Esophagus squamous epithelium (tissue), 5 donors: ENCODE measurements at regions not wholly inside any gene's neighbourhood (a gene's known extent, or its start where the extent isn't known, plus 50 kb on each side); places are given as distances from the start of the nearest gene placed in this dataset.

ENCODE experiments used
- DNase-seq: peaks from one replicate; lab custom pipeline; 2025; lab: John Stamatoyannopoulos, UW
- H3K27ac ChIP-seq, 4 donors: fragments of 200-600 bp; sonication (generic); one replicate each; pipeline ENCODE4 v1.5.1; 2016 to 2019; ENCODE audit warnings: mild to moderate bottlenecking in 1 of 4
- H3K27me3 ChIP-seq, 4 donors: fragments of 200-600 bp; sonication (generic); 1 replicate in 3 of 4; 2 replicates in 1 of 4; pipeline versions ENCODE4 v1.5.1 to v1.6.0; 2017 to 2021; ENCODE audit warnings: antibody characterized with exemption in 1 of 4
- H3K36me3 ChIP-seq, 3 donors: fragments of 200-600 bp; sonication (generic); one replicate each; pipeline ENCODE4 v1.5.1; 2016 to 2019
- H3K4me1 ChIP-seq, 3 donors: fragments of 200-600 bp; sonication (generic); one replicate each; pipeline ENCODE4 v1.5.1; 2017 to 2019
- H3K4me3 ChIP-seq, 4 donors: fragments of 200-600 bp; sonication (generic); 1 replicate in 3 of 4; 2 replicates in 1 of 4; pipeline ENCODE4 v1.5.1; 2016 to 2019; ENCODE audit warnings: mild to moderate bottlenecking in 2 of 4, moderate library complexity in 1 of 4
- H3K9me3 ChIP-seq, 3 donors: fragments of 200-600 bp; sonication (generic); one replicate each; pipeline ENCODE4 v1.5.1; 2016 to 2019
- CTCF ChIP-seq, 6 experiments: fragments of 450-650 bp in 4 of 6; fragments of 200-600 bp in 2 of 6; sonication (generic) in 2 of 6; IDR thresholded peaks; one replicate each; pipeline ENCODE4 v1.5.1; 2016 to 2019; ENCODE audit warnings: antibody characterized with exemption in 6 of 6, mild to moderate bottlenecking in 4 of 6, moderate library complexity in 4 of 6
- POLR2A ChIP-seq, 4 donors: fragments of 450-650 bp; IDR thresholded peaks; one replicate each; pipeline ENCODE4 v1.6.1; 2017; ENCODE audit warnings: antibody characterized with exemption in 4 of 4, mild to moderate bottlenecking in 4 of 4, moderate library complexity in 3 of 4
- WGBS, 2 donors: methylation state at CpG; one replicate each; pipeline ENCODE4 v1.1.5; 2018; 5-methylcytosine and 5-hydroxymethylcytosine counted together
- intact Hi-C: fragments of 100-400 bp; cut with DNase I; formaldehyde crosslinking; loops from one replicate; pipeline ENCODE4 v1.15.0; 2022
- donor health status: DM: yes; HTN: yes; CAD: no.

- no peak for TF ChIP-seq CTCF (IDR thresholded peaks at IDR 0.05)
- no peak for TF ChIP-seq POLR2A (IDR thresholded peaks at IDR 0.05)
- 36 to 42% methylated on average over 2 of the region's 2 CpGs for WGBS, 2 donors
- no peak for DNase-seq
These were observed 291.8 kb downstream of the AASDHPPT start for GRCh38 chr11:106369224-106369623.

GRCh38 chr11:106378513-106379179 lies 301.2 kb downstream of the AASDHPPT start:
- no peak overlapping the region for H3K4me3 ChIP-seq
- H3K27me3 ChIP-seq, result no peaks in the 10 kb centered on the region
- H3K9me3 ChIP-seq, result no peaks in the 10 kb centered on the region
- no peak for TF ChIP-seq CTCF (IDR thresholded peaks at IDR 0.05)
- TF ChIP-seq POLR2A (IDR thresholded peaks at IDR 0.05), result no peak
- no peak for DNase-seq
- no peaks in the 10 kb centered on the region for H3K36me3 ChIP-seq
- H3K4me1 ChIP-seq, result no peaks in the 10 kb centered on the region
- intact Hi-C loops, result no loop called here
- H3K27ac ChIP-seq, result no peak overlapping the region
- 51 to 55% methylated on average over 3 of the region's 3 CpGs for WGBS, 2 donors

More at GRCh38 chr11:106369224-106369623, 291.8 kb downstream of the AASDHPPT start:
- H3K9me3 ChIP-seq, result no peaks in the 10 kb centered on the region
- H3K4me3 ChIP-seq, result no peak overlapping the region
- H3K36me3 ChIP-seq, result no peaks in the 10 kb centered on the region
- H3K4me1 ChIP-seq, result no peaks in the 10 kb centered on the region
- H3K27me3 ChIP-seq, result no peaks in the 10 kb centered on the region
- no peak overlapping the region for H3K27ac ChIP-seq
- intact Hi-C loops, result no loop called here

- no peak for DNase-seq
- H3K36me3 ChIP-seq, result no peaks in the 10 kb centered on the region
- no peaks in the 10 kb centered on the region for H3K27me3 ChIP-seq
- no peak for TF ChIP-seq POLR2A (IDR thresholded peaks at IDR 0.05)
- no peak for TF ChIP-seq CTCF (IDR thresholded peaks at IDR 0.05)
- no peak overlapping the region for H3K4me3 ChIP-seq
- H3K27ac ChIP-seq, result no peak overlapping the region
- no peaks in the 10 kb centered on the region for H3K4me1 ChIP-seq
- intact Hi-C loops, result no loop called here
- 68 to 69% methylated on average over 2 of the region's 2 CpGs for WGBS, 2 donors
- no peaks in the 10 kb centered on the region for H3K9me3 ChIP-seq
These were observed 301.8 kb downstream of the AASDHPPT start for GRCh38 chr11:106379265-106379664.

- Histone ChIP-seq H3K27ac (no peak overlapping the region), H3K27me3 (no peaks in the 10 kb centered on the region), H3K4me1 (no peaks in the 10 kb centered on the region), H3K4me3 (no peak overlapping the region), H3K36me3 (no peaks in the 10 kb centered on the region), H3K9me3 (no peaks in the 10 kb centered on the region)
- intact Hi-C loops, result no loop called here
- WGBS, 2 donors, result 70 to 78% methylated on average over 1 of the region's 1 CpG
- TF ChIP-seq POLR2A (IDR thresholded peaks at IDR 0.05) (no peak), CTCF (IDR thresholded peaks at IDR 0.05) (no peak)
- no peak for DNase-seq
These were observed 302.2 kb downstream of the AASDHPPT start for GRCh38 chr11:106379712-106380111.

GRCh38 chr11:106381895-106382294 lies 304.4 kb downstream of the AASDHPPT start:
- H3K4me3 ChIP-seq, result no peak overlapping the region
- no peaks in the 10 kb centered on the region for H3K9me3 ChIP-seq
- H3K27me3 ChIP-seq, result no peaks in the 10 kb centered on the region
- no peaks in the 10 kb centered on the region for H3K4me1 ChIP-seq
- no peak for TF ChIP-seq CTCF (IDR thresholded peaks at IDR 0.05)
- TF ChIP-seq POLR2A (IDR thresholded peaks at IDR 0.05), result no peak
- H3K36me3 ChIP-seq, result no peaks in the 10 kb centered on the region
- DNase-seq, result no peak
- 53 to 62% methylated on average over 3 of the region's 3 CpGs for WGBS, 2 donors
- intact Hi-C loops, result no loop called here
- H3K27ac ChIP-seq, result no peak overlapping the region
